Lung (tissue), 11 donors: ENCODE measurements at regions not wholly inside any gene's neighbourhood (a gene's known extent, or its start where the extent isn't known, plus 50 kb on each side); places are given as distances from the start of the nearest gene placed in this dataset.

Experiments used
- ATAC-seq: fragments of 200-7000 bp; cut with Tn5 transposase; one replicate; pipeline ENCODE4 v1.9.1; 2020; ENCODE audit warnings: moderate number of reproducible peaks; ENCODE audit not compliant: insufficient read depth, low FRiP score
- DNase-seq, 3 donors: peaks; one replicate each; pipeline ENCODE4 v3.0.0-alpha.2; 2013 to 2017
- H3K27ac ChIP-seq, 2 donors: one replicate each; pipeline ENCODE4 v1.5.1; 2013; ENCODE audit warnings: mild to moderate bottlenecking in 2 of 2, moderate library complexity in 2 of 2, control low read depth in 1 of 2, inconsistent platforms in 1 of 2, low read depth in 1 of 2, low read length in 1 of 2
- H3K27me3 ChIP-seq, 3 donors: one replicate each; pipeline ENCODE4 v1.5.1; 2013; ENCODE audit warnings: low read length in 2 of 3; ENCODE audit not compliant: control insufficient read depth in 3 of 3, insufficient read depth in 3 of 3
- H3K36me3 ChIP-seq, 4 donors: one replicate each; pipeline ENCODE4 v1.5.1; 2013; ENCODE audit warnings: low read length in 4 of 4, mild to moderate bottlenecking in 1 of 4, moderate library complexity in 1 of 4; ENCODE audit not compliant: control insufficient read depth in 4 of 4, insufficient read depth in 4 of 4
- H3K4me1 ChIP-seq, 5 donors: one replicate each; pipeline ENCODE4 v1.5.1; 2013; ENCODE audit warnings: low read length in 5 of 5, mild to moderate bottlenecking in 2 of 5, moderate library complexity in 1 of 5; ENCODE audit not compliant: control insufficient read depth in 5 of 5, insufficient read depth in 5 of 5
- H3K4me3 ChIP-seq: one replicate; pipeline ENCODE4 v1.5.1; 2013; ENCODE audit warnings: mild to moderate bottlenecking, control low read depth, moderate library complexity
- H3K9ac ChIP-seq, 2 donors: one replicate each; pipeline ENCODE4 v1.5.1; 2013; ENCODE audit warnings: low read length in 2 of 2, control low read depth in 1 of 2; ENCODE audit not compliant: insufficient read depth in 1 of 2
- H3K9me3 ChIP-seq, 4 donors: one replicate each; pipeline ENCODE4 v1.5.1; 2013; ENCODE audit warnings: low read length in 3 of 4, mild to moderate bottlenecking in 1 of 4, moderate library complexity in 1 of 4; ENCODE audit not compliant: control insufficient read depth in 4 of 4, insufficient read depth in 3 of 4
- WGBS, 2 donors: extraction: QIAGEN DNeasy Blood & Tissue Kit; methylation state at CpG; one replicate each; pipeline ENCODE4 v1.1.7; 2013; 5-methylcytosine and 5-hydroxymethylcytosine counted together
- TF ChIP-seq, protein P1 (sequence below): IDR thresholded peaks from 2 replicates; pipeline ENCODE4 v1.5.1; 2012; ENCODE audit warnings: mild to moderate bottlenecking; ENCODE audit errors: control extremely low read depth, extremely low read depth
- donor health status: control.
- donor health status: control.
- donor health status: Bipolar disorder and iron deficiency.
- donor health status: healthy.
- donor health status: DM: yes; HTN: yes; CAD: no.

DNA sequence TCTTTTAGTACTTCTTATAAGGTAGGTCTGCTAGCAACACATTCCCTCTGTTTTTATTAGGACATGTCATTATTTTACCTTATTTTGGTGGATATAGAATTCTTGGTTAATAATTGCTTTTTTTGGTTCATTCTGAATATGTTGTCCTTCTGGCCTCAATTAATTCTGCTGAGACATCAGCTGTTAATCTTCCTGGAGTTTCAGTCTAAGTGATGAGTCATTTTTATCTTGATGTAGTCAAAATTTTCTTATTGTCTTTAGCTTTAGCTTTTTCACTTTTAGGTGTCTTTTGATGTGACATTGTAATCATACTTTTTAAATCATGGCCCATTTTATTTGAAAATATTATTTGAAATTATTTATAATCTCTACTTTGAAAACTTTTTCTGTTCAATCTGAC lies 104.9 kb upstream of the PMCH start:
- no peak overlapping the region for H3K4me3 ChIP-seq
- no peak overlapping the region for H3K9ac ChIP-seq
- H3K4me1 ChIP-seq, result no peaks in the 10 kb centered on the region
- TF ChIP-seq, protein P1, sequence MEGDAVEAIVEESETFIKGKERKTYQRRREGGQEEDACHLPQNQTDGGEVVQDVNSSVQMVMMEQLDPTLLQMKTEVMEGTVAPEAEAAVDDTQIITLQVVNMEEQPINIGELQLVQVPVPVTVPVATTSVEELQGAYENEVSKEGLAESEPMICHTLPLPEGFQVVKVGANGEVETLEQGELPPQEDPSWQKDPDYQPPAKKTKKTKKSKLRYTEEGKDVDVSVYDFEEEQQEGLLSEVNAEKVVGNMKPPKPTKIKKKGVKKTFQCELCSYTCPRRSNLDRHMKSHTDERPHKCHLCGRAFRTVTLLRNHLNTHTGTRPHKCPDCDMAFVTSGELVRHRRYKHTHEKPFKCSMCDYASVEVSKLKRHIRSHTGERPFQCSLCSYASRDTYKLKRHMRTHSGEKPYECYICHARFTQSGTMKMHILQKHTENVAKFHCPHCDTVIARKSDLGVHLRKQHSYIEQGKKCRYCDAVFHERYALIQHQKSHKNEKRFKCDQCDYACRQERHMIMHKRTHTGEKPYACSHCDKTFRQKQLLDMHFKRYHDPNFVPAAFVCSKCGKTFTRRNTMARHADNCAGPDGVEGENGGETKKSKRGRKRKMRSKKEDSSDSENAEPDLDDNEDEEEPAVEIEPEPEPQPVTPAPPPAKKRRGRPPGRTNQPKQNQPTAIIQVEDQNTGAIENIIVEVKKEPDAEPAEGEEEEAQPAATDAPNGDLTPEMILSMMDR, result no peak
- no peak for DNase-seq
- no peaks in the 10 kb centered on the region for H3K36me3 ChIP-seq
- H3K27ac ChIP-seq, result no peak overlapping the region
- H3K27me3 ChIP-seq, result no peaks in the 10 kb centered on the region
- ATAC-seq, result no peak
- peaks cover 0 to 4% (median 1%) of the 10 kb centered on the region in 4 donors for H3K9me3 ChIP-seq

DNA sequence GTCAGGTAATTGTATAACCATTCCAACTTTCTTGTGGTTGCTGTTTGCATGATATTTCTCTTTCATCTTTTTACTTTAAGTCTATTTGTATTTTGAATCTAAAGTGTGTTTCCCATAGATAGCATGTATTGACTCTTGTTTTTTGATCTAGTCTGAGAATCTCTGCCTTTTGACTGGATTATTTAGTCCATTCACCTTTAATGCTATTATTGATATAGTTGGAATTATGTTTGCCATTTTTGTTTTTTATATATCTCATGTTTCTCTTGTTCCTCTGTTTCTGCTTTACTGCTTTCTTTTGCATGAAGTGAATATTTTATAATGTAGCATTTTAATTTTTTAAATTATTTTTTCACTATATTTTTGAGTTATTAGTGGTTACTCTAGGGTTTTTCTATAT lies 103.9 kb upstream of the PMCH start:
- H3K27me3 ChIP-seq, result no peaks in the 10 kb centered on the region
- TF ChIP-seq, protein P1, result no peak
- no peak for ATAC-seq

DNA sequence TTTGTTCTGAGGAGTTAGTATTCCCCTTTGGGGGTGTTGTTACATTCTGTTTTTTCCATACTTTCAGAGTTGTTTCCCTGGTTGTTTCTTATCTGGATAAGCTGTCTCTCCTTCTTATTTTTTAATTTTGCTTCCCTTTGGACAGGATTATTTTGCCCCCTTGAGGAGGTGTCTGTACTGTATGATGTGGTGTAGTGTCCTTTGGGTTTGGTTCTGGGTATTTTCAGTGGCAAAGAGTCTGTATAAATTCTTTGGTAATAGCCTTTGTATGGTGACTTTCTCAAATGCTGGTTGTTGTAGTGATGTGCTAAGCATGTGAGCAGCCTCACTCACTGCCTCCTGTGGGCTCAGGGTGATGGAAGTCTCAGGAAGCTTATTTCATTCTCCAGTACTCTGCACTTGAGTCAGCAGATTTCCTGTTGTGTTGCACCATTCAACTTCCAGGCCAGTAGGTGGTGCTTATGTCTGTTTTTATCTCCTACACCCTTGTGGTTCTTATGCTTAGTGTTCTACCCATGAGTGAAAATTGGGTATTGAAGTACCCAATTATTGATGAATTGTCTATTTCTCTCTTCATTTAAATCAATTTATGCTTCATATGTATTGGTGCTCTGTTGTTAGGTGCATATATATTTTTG lies 103.3 kb upstream of the PMCH start:
- no peaks in the 10 kb centered on the region for H3K36me3 ChIP-seq
- no peaks in the 10 kb centered on the region for H3K27me3 ChIP-seq
- H3K4me3 ChIP-seq, result no peak overlapping the region
- TF ChIP-seq, protein P1, result no peak
- H3K4me1 ChIP-seq, result no peaks in the 10 kb centered on the region
- DNase-seq (peak in 1 of 3 donors; percentile 2), ATAC-seq (no peak)
- no peak overlapping the region for H3K9ac ChIP-seq
- H3K27ac ChIP-seq, result no peak overlapping the region
- peaks cover 0 to 4% (median 1%) of the 10 kb centered on the region in 4 donors for H3K9me3 ChIP-seq

More for the DNA sequence above, 103.9 kb upstream of the PMCH start:
- peaks cover 0 to 4% (median 1%) of the 10 kb centered on the region in 4 donors for H3K9me3 ChIP-seq
- no peak overlapping the region for H3K27ac ChIP-seq
- H3K9ac ChIP-seq, result no peak overlapping the region
- H3K36me3 ChIP-seq, result no peaks in the 10 kb centered on the region
- no peak for DNase-seq
- no peak overlapping the region for H3K4me3 ChIP-seq
- H3K4me1 ChIP-seq, result no peaks in the 10 kb centered on the region

DNA sequence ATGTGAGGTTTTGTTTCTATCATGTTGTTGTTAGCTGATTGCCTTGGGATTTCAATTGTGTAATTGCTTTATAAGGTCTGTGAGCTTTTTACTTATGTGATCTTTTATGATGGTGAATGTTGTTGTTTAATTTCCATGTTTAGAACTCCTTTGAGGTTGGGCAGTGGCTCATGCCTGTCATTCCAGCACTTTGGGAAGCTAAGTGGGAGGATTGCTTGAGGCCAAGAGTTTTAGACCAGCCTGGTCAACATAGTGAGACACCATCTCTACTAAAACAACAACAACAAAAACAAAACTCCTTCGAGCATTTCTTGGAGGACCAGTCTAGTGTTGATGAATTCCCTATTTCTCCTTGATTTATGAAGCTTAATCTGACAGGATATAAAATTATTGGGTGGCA lies 102.1 kb upstream of the PMCH start:
- H3K9ac ChIP-seq, result no peak overlapping the region
- WGBS, 2 donors, result 80 to 86% methylated on average over 1 of the region's 1 CpG
- no peak overlapping the region for H3K27ac ChIP-seq
- TF ChIP-seq, protein P1, result no peak
- H3K4me1 ChIP-seq, result no peaks in the 10 kb centered on the region
- H3K36me3 ChIP-seq, result no peaks in the 10 kb centered on the region
- no peak overlapping the region for H3K4me3 ChIP-seq
- no peak for DNase-seq
- H3K27me3 ChIP-seq, result no peaks in the 10 kb centered on the region
- H3K9me3 ChIP-seq, result peaks cover 0 to 4% (median 1%) of the 10 kb centered on the region in 4 donors
- ATAC-seq, result no peak
